ENCODE measurements at regions not wholly inside any gene's neighbourhood (a gene's known extent, or its start where the extent isn't known, plus 50 kb on each side); places are given as distances from the start of the nearest gene placed in this dataset.

- TF ChIP-seq CTCF (IDR thresholded peaks at IDR 0.05) (no peak), POLR2A (IDR thresholded peaks at IDR 0.05) (no peak)
These were observed 125.9 kb upstream of the KLHL4 start for GRCh38 chrX:87391742-87392141.
